Peyer's patch (tissue), 4 donors: ENCODE measurements at regions not wholly inside any gene's neighbourhood (a gene's known extent, or its start where the extent isn't known, plus 50 kb on each side); places are given as distances from the start of the nearest gene placed in this dataset.

ENCODE experiments used
- DNase-seq, 3 donors: peaks; one replicate each; pipeline ENCODE4 v3.0.0-alpha.2; 2017 to 2019
- H3K27ac ChIP-seq, 4 donors: fragments of 200-600 bp; sonication (generic); one replicate each; pipeline ENCODE4 v1.5.1; 2016 to 2019
- H3K27me3 ChIP-seq, 2 donors: fragments of 200-600 bp; sonication (generic); one replicate each; pipeline ENCODE4 v1.5.1; 2019
- H3K36me3 ChIP-seq, 3 donors: fragments of 200-600 bp; sonication (generic); one replicate each; pipeline ENCODE4 v1.5.1; 2016 to 2019
- H3K4me1 ChIP-seq, 4 donors: fragments of 200-600 bp; sonication (generic); one replicate each; pipeline ENCODE4 v1.5.1; 2016 to 2019
- H3K4me3 ChIP-seq, 4 donors: fragments of 200-600 bp; sonication (generic); 1 replicate in 3 of 4; 2 replicates in 1 of 4; pipeline ENCODE4 v1.5.1; 2016 to 2019; ENCODE audit warnings: mild to moderate bottlenecking in 1 of 4
- H3K9me3 ChIP-seq, 4 donors: fragments of 200-600 bp; sonication (generic); one replicate each; pipeline ENCODE4 v1.5.1; 2016 to 2019; ENCODE audit warnings: mild to moderate bottlenecking in 1 of 4
- CTCF ChIP-seq, 6 experiments: fragments of 450-650 bp in 4 of 6; fragments of 200-600 bp in 2 of 6; sonication (generic) in 1 of 6; IDR thresholded peaks; one replicate each; pipeline ENCODE4 v1.5.1; 2017 to 2019; ENCODE audit warnings: antibody characterized with exemption in 6 of 6, mild to moderate bottlenecking in 3 of 6, moderate library complexity in 1 of 6
- POLR2A ChIP-seq, 2 donors: fragments of 450-650 bp; IDR thresholded peaks; one replicate each; pipeline ENCODE4 v1.5.1; 2017; ENCODE audit warnings: antibody characterized with exemption in 2 of 2, mild to moderate bottlenecking in 2 of 2, moderate library complexity in 2 of 2

GRCh38 chr3:104672331-104672730 lies 694.4 kb upstream of the ALCAM start:
- H3K36me3 ChIP-seq: no peaks in the 10 kb centered on the region
- no peaks in the 10 kb centered on the region for H3K4me1 ChIP-seq
- no peak overlapping the region for H3K27ac ChIP-seq
- no peak for DNase-seq
- no peaks in the 10 kb centered on the region for H3K27me3 ChIP-seq
- no peaks in the 10 kb centered on the region for H3K9me3 ChIP-seq
- no peak overlapping the region for H3K4me3 ChIP-seq
- no peak for TF ChIP-seq CTCF (IDR thresholded peaks at IDR 0.05)
- TF ChIP-seq POLR2A (IDR thresholded peaks at IDR 0.05): no peak

DNA sequence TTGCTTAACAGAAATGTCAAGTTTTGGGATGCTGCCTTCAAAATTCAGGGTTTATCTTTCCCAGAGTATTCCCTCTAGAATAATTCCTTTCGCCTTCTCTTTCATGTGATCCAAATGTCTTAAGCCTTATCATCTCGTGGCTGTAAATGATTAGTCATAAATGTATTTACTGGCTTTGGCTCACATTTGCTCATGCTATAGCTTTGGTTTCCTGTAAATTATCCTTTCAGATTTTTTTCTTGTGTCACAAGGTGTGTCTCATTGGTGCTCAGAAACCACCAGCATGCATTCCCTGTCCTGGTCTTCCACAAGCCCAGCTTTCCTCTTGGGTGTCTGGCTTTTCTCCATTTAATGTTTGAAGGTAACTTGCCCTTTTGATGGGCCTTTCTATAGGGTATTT lies 692.7 kb upstream of the ALCAM start:
- DNase-seq: no peak
- TF ChIP-seq CTCF (IDR thresholded peaks at IDR 0.05) (no peak), POLR2A (IDR thresholded peaks at IDR 0.05) (no peak)
- no peaks in the 10 kb centered on the region for H3K36me3 ChIP-seq
- no peaks in the 10 kb centered on the region for H3K9me3 ChIP-seq
- H3K27ac ChIP-seq: no peak overlapping the region
- no peak overlapping the region for H3K4me3 ChIP-seq
- no peaks in the 10 kb centered on the region for H3K4me1 ChIP-seq
- no peaks in the 10 kb centered on the region for H3K27me3 ChIP-seq

GRCh38 chr3:104676241-104676640 lies 690.5 kb upstream of the ALCAM start:
- H3K27ac ChIP-seq: no peak overlapping the region
- no peaks in the 10 kb centered on the region for H3K27me3 ChIP-seq
- H3K4me3 ChIP-seq: no peak overlapping the region
- no peak for TF ChIP-seq CTCF (IDR thresholded peaks at IDR 0.05)
- no peak for TF ChIP-seq POLR2A (IDR thresholded peaks at IDR 0.05)
- H3K9me3 ChIP-seq: no peaks in the 10 kb centered on the region
- H3K36me3 ChIP-seq: no peaks in the 10 kb centered on the region
- DNase-seq: no peak
- H3K4me1 ChIP-seq: no peaks in the 10 kb centered on the region

DNA sequence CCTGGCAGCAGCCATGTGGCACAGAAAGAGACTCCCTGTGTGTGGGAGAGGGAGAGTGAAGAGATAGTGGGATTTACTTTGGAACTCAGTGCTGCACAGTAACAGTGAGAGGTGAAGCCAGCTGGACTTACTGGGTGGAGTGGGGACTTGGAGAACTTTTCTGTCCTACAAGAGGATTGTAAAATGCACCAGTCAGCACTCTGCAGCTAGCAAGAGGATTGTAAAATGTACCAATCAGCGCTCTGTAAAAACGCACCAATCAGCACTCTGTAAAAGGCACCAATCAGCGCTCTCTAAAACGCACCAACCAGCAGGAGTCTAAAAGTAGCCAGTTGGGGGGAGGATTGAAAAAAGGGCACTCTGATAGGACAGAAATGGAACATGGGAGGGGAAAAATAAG lies 688.8 kb upstream of the ALCAM start:
- Histone ChIP-seq H3K4me1 (no peaks in the 10 kb centered on the region), H3K27me3 (no peaks in the 10 kb centered on the region), H3K4me3 (no peak overlapping the region), H3K27ac (no peak overlapping the region), H3K9me3 (no peaks in the 10 kb centered on the region), H3K36me3 (no peaks in the 10 kb centered on the region)
- TF ChIP-seq POLR2A (IDR thresholded peaks at IDR 0.05) (no peak), CTCF (IDR thresholded peaks at IDR 0.05) (no peak)
- no peak for DNase-seq

- Histone ChIP-seq H3K36me3 (no peaks in the 10 kb centered on the region), H3K9me3 (no peaks in the 10 kb centered on the region), H3K4me1 (no peaks in the 10 kb centered on the region), H3K27ac (no peak overlapping the region), H3K4me3 (no peak overlapping the region), H3K27me3 (no peaks in the 10 kb centered on the region)
- TF ChIP-seq CTCF (IDR thresholded peaks at IDR 0.05): no peak
- TF ChIP-seq POLR2A (IDR thresholded peaks at IDR 0.05): no peak
- no peak for DNase-seq
These were observed 681.2 kb upstream of the ALCAM start for GRCh38 chr3:104685492-104685891.

DNA sequence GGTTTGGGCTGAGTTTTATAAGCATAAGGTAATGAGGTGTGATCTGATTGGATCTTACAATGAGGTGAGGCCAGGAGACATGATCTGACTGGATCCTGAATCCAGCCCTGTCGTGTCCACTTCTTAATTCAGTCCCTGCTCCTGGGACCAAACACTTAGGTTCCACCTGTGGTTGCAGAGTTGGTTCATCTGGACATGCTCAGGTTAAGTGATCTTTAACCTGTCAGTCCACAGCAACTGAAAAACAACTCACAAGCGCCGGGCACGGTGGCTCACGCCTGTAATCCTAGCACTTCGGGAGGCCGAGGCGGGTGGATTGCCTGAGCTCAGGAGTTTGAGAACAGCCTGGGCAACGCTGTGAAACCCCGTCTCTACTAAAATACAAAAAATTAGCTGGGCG lies 679.3 kb upstream of the ALCAM start:
- Histone ChIP-seq H3K36me3 (no peaks in the 10 kb centered on the region), H3K27ac (no peak overlapping the region), H3K9me3 (no peaks in the 10 kb centered on the region), H3K27me3 (no peaks in the 10 kb centered on the region), H3K4me3 (no peak overlapping the region), H3K4me1 (no peaks in the 10 kb centered on the region)
- no peak for DNase-seq
- TF ChIP-seq CTCF (IDR thresholded peaks at IDR 0.05): no peak
- no peak for TF ChIP-seq POLR2A (IDR thresholded peaks at IDR 0.05)
